A549 (cell line): ENCODE measurements at regions not wholly inside any gene's neighbourhood (a gene's known extent, or its start where the extent isn't known, plus 50 kb on each side); places are given as distances from the start of the nearest gene placed in this dataset.

Source experiments
- ATAC-seq, 2 experiments: fragments of 200-7000 bp in 1 of 2; fragments of >200 bp in 1 of 2; cut with Nextera tagmentation in 1 of 2; cut with Tn5 transposase in 1 of 2; 3 replicates each; pipeline versions ENCODE4 v1.8.0 to v1.9.1; 2018 to 2020; ENCODE audit warnings: mild to moderate bottlenecking in 1 of 2, moderate library complexity in 1 of 2
- CTCF ChIA-PET: fragments of 300-600 bp; sonication (Branson Sonifier 250); formaldehyde crosslinking; extraction: SDS; loops from one replicate; lab custom pipeline; 2021; ENCODE audit warnings: antibody characterized with exemption, inconsistent platforms; lab: Yijun Ruan, JAX
- POLR2A ChIA-PET: fragments of 350-600 bp; formaldehyde crosslinking; extraction: SDS; loops from one replicate; lab custom pipeline; 2021; ENCODE audit warnings: antibody characterized with exemption, inconsistent platforms; lab: Yijun Ruan, JAX
- DNase-seq, 2 experiments: peaks; one replicate each; pipeline versions ENCODE4 v3.0.0 to v3.0.0-alpha.2; 2011 to 2016; ENCODE audit warnings: low read depth in 1 of 2, low spot score in 1 of 2
- FAIRE-seq: peaks from 2 replicates; lab custom pipeline; 2011; peaks lifted over from hg19 to GRCh38; lab: Jason Lieb, UNC
- H3K27ac ChIP-seq, 2 experiments: fragments of >200 bp; sonication (Bioruptor Twin); formaldehyde crosslinking; 3 replicates each; pipeline ENCODE4 v1.5.1; 2016 to 2017
- H3K4me1 ChIP-seq: fragments of >200 bp; sonication (Bioruptor Twin); formaldehyde crosslinking; 3 replicates; pipeline ENCODE4 v1.6.1; 2016
- H3K4me2 ChIP-seq: fragments of >200 bp; sonication (Bioruptor Twin); formaldehyde crosslinking; 3 replicates; pipeline ENCODE4 v1.6.1; 2016
- H3K4me3 ChIP-seq: fragments of >200 bp; sonication (Bioruptor Twin); formaldehyde crosslinking; 3 replicates; pipeline ENCODE4 v1.5.1; 2016
- H3K9me3 ChIP-seq: fragments of >200 bp; sonication (Bioruptor Twin); formaldehyde crosslinking; 3 replicates; pipeline ENCODE4 v1.6.1; 2016
- BCL3 ChIP-seq: fragments of >200 bp; sonication (Bioruptor Twin); formaldehyde crosslinking; IDR thresholded peaks from 3 replicates; pipeline ENCODE4 v1.6.1; 2016
- E2F6 ChIP-seq: IDR thresholded peaks from 2 replicates; pipeline ENCODE4 v1.6.1; 2012; ENCODE audit warnings: low read depth, borderline replicate concordance
- EHF ChIP-seq: fragments of 250-450 bp; sonication (Bioruptor Pico); IDR thresholded peaks from 2 replicates; pipeline ENCODE4 v1.5.0; 2020; ENCODE audit warnings: mild to moderate bottlenecking
- EHMT2 ChIP-seq: fragments of 200-600 bp; sonication (generic); IDR thresholded peaks from 2 replicates; pipeline ENCODE4 v1.6.1; 2016; ENCODE audit warnings: antibody characterized with exemption, low read depth, mild to moderate bottlenecking, moderate library complexity
- FOSL2 ChIP-seq, 2 experiments: fragments of 450-650 bp in 1 of 2; fragments of >200 bp in 1 of 2; sonication (Bioruptor Twin) in 1 of 2; formaldehyde crosslinking; IDR thresholded peaks; 2 replicates each; pipeline versions ENCODE4 v1.5.0 to v1.6.1; 2016 to 2020; ENCODE audit warnings: mild to moderate bottlenecking in 1 of 2, moderate library complexity in 1 of 2
- GATA3 ChIP-seq: IDR thresholded peaks from 2 replicates; pipeline ENCODE4 v1.6.1; 2012; ENCODE audit warnings: borderline replicate concordance
- HDAC2 ChIP-seq: fragments of 200-600 bp; sonication (generic); IDR thresholded peaks from 2 replicates; pipeline ENCODE4 v1.6.1; 2016
- HEYL ChIP-seq: fragments of 250-450 bp; sonication (Bioruptor Pico); IDR thresholded peaks from 2 replicates; pipeline ENCODE4 v1.8.0; 2021; ENCODE audit warnings: mild to moderate bottlenecking, moderate library complexity
- HMGXB4 ChIP-seq: fragments of 250-450 bp; sonication (Bioruptor Pico); IDR thresholded peaks from 2 replicates; pipeline ENCODE4 v1.5.0; 2021; ENCODE audit warnings: mild to moderate bottlenecking, moderate library complexity, borderline replicate concordance
- HOXB13 ChIP-seq: fragments of 250-450 bp; sonication (Bioruptor Pico); IDR thresholded peaks from 2 replicates; pipeline ENCODE4 v1.5.0; 2020; ENCODE audit warnings: low read depth, mild to moderate bottlenecking, moderate library complexity
- KDM1A ChIP-seq: fragments of 200-600 bp; sonication (generic); IDR thresholded peaks from 2 replicates; pipeline ENCODE4 v1.6.1; 2016; ENCODE audit warnings: low read depth, mild to moderate bottlenecking
- KDM5A ChIP-seq: fragments of 200-600 bp; sonication (generic); IDR thresholded peaks from 2 replicates; pipeline ENCODE4 v1.6.1; 2016; ENCODE audit warnings: antibody characterized with exemption, mild to moderate bottlenecking
- POLR2A ChIP-seq: IDR thresholded peaks from 2 replicates; pipeline ENCODE4 v1.6.1; 2012; ENCODE audit warnings: mild to moderate bottlenecking, low read length
- REST ChIP-seq: fragments of 200-600 bp; sonication (generic); IDR thresholded peaks from 2 replicates; pipeline ENCODE4 v1.6.1; 2016; ENCODE audit warnings: antibody characterized with exemption, mild to moderate bottlenecking, moderate library complexity
- ZFP36 ChIP-seq: fragments of 450-650 bp; IDR thresholded peaks from 2 replicates; pipeline ENCODE4 v1.6.1; 2014; ENCODE audit warnings: borderline replicate concordance; ENCODE audit not compliant: partially characterized antibody
- WGBS: methylation state at CpG from one replicate; pipeline ENCODE4 v1.1.6; 2017; ENCODE audit errors: missing lambda C conversion rate; 5-methylcytosine and 5-hydroxymethylcytosine counted together

- TF ChIP-seq REST: no peak
- TF ChIP-seq EHMT2: no peak
- TF ChIP-seq HOXB13 (CRISPR knock-in tag): no peak
- no peak for TF ChIP-seq KDM1A
- no peak for TF ChIP-seq POLR2A
- TF ChIP-seq BCL3: no peak
Measured at GRCh38 chr21:16797540-16797939, 715.3 kb upstream of the CXADR start (continued).

- WGBS: 83% methylated on average over 2 of the region's 2 CpGs
- ATAC-seq (no peak), DNase-seq (no peak), FAIRE-seq (no peak)
- Histone ChIP-seq H3K9me3 (no peaks in the 10 kb centered on the region), H3K27ac (no peak overlapping the region), H3K4me2 (no peak overlapping the region), H3K4me3 (no peak overlapping the region), H3K4me1 (peaks cover 15% of the 10 kb centered on the region; the same call in 2 of the 3 replicates)
- CTCF ChIA-PET: no interaction called here
- no peak for TF ChIP-seq BCL3
- no peak for TF ChIP-seq HDAC2
- no peak for TF ChIP-seq HMGXB4 (CRISPR knock-in tag)
- TF ChIP-seq E2F6: no peak
- TF ChIP-seq EHF (CRISPR knock-in tag): no peak
- TF ChIP-seq HEYL (CRISPR knock-in tag): no peak
- TF ChIP-seq ZFP36: no peak
- TF ChIP-seq FOSL2 (IDR thresholded peaks at IDR 0.05): no peak
- TF ChIP-seq FOSL2 (CRISPR knock-in tag; IDR thresholded peaks at IDR 0.05): no peak
- no peak for TF ChIP-seq KDM5A
- TF ChIP-seq GATA3: no peak
- POLR2A ChIA-PET: no interaction called here
Measured at GRCh38 chr21:16797966-16798365, 714.9 kb upstream of the CXADR start.
